GM23338 (cell line): ENCODE measurements at regions not wholly inside any gene's neighbourhood (a gene's known extent, or its start where the extent isn't known, plus 50 kb on each side); places are given as distances from the start of the nearest gene placed in this dataset.

Source experiments
- CREB1 ChIP-seq: fragments of 250-450 bp; sonication (Bioruptor Pico); IDR thresholded peaks from 2 replicates; pipeline ENCODE4 v1.5.0; 2020; ENCODE audit warnings: low read depth, mild to moderate bottlenecking, moderate library complexity
- EZH2 ChIP-seq: fragments of 200-600 bp; sonication (generic); IDR thresholded peaks from one replicate; pipeline ENCODE4 v1.8.0; 2017; ENCODE audit warnings: antibody characterized with exemption, mild to moderate bottlenecking, low read depth; ENCODE audit not compliant: unreplicated experiment
- EZH2phosphoT487 ChIP-seq: fragments of 200-600 bp; sonication (generic); IDR thresholded peaks from one replicate; pipeline ENCODE4 v1.8.1; 2018; ENCODE audit warnings: antibody characterized with exemption; ENCODE audit not compliant: unreplicated experiment
- JUNB ChIP-seq: IDR thresholded peaks from one replicate; pipeline ENCODE4 v1.6.1; 2016; ENCODE audit warnings: antibody characterized with exemption; ENCODE audit not compliant: unreplicated experiment
- NANOG ChIP-seq: IDR thresholded peaks from 2 replicates; pipeline ENCODE4 v1.6.1; 2016; ENCODE audit warnings: antibody characterized with exemption, borderline replicate concordance
- POLR2AphosphoS5 ChIP-seq: IDR thresholded peaks from 2 replicates; pipeline ENCODE4 v1.6.1; 2016; ENCODE audit warnings: antibody characterized with exemption, low read depth
- ZNF114 ChIP-seq: fragments of 250-450 bp; sonication (Bioruptor Pico); IDR thresholded peaks from 2 replicates; pipeline ENCODE4 v1.5.0; 2020; ENCODE audit warnings: mild to moderate bottlenecking, moderate library complexity
- ZNF462 ChIP-seq: fragments of 250-450 bp; sonication (Bioruptor Pico); IDR thresholded peaks from 2 replicates; pipeline ENCODE4 v1.5.0; 2020; ENCODE audit warnings: mild to moderate bottlenecking, moderate library complexity
- TF ChIP-seq, protein P1 (sequence below): IDR thresholded peaks from one replicate; pipeline ENCODE4 v1.6.1; 2018; ENCODE audit warnings: antibody characterized with exemption; ENCODE audit not compliant: unreplicated experiment

GRCh38 chr3:99429502-99429901 is 208.9 kb upstream of the COL8A1 start (continued):
- TF ChIP-seq ZNF462 (CRISPR knock-in tag), result no peak
- TF ChIP-seq POLR2AphosphoS5, result no peak
- TF ChIP-seq EZH2, result no peak
- no peak for TF ChIP-seq EZH2phosphoT487
- no peak for TF ChIP-seq CREB1 (CRISPR knock-in tag)
- no peak for TF ChIP-seq NANOG
- TF ChIP-seq JUNB, result no peak
- TF ChIP-seq, protein P1, sequence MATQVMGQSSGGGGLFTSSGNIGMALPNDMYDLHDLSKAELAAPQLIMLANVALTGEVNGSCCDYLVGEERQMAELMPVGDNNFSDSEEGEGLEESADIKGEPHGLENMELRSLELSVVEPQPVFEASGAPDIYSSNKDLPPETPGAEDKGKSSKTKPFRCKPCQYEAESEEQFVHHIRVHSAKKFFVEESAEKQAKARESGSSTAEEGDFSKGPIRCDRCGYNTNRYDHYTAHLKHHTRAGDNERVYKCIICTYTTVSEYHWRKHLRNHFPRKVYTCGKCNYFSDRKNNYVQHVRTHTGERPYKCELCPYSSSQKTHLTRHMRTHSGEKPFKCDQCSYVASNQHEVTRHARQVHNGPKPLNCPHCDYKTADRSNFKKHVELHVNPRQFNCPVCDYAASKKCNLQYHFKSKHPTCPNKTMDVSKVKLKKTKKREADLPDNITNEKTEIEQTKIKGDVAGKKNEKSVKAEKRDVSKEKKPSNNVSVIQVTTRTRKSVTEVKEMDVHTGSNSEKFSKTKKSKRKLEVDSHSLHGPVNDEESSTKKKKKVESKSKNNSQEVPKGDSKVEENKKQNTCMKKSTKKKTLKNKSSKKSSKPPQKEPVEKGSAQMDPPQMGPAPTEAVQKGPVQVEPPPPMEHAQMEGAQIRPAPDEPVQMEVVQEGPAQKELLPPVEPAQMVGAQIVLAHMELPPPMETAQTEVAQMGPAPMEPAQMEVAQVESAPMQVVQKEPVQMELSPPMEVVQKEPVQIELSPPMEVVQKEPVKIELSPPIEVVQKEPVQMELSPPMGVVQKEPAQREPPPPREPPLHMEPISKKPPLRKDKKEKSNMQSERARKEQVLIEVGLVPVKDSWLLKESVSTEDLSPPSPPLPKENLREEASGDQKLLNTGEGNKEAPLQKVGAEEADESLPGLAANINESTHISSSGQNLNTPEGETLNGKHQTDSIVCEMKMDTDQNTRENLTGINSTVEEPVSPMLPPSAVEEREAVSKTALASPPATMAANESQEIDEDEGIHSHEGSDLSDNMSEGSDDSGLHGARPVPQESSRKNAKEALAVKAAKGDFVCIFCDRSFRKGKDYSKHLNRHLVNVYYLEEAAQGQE, result no peak
- no peak for TF ChIP-seq ZNF114 (CRISPR knock-in tag)
